ENCODE measurements at regions not wholly inside any gene's neighbourhood (a gene's known extent, or its start where the extent isn't known, plus 50 kb on each side); places are given as distances from the start of the nearest gene placed in this dataset.
A peak's percentile ranks its signal among the peaks of the same experiment; 100 is the strongest.

DNA sequence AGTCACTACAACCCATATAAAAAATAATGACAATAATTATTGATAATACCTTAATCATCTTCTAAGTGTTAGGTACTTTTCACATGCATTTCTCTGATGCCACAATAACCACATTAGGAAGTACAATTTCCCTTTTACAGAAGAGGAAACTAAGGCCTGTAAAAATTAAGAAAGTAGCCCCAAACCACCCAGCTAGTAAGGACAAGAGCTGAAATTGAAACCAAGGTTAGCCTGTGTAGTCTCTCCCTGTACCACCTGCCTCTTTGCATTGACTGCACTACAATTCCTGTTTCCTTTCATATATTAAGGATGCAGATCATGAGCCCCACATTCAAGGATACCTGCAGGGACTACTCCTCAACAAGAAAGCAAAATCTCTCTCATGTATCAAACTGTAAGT, 288.8 kb downstream of the GPATCH2 start:
- Histone ChIP-seq H3K27me3 (no peaks in the 10 kb centered on the region), H3K4me1 (replicated peaks in 1 of 2) (no peaks in the 10 kb centered on the region), H3K9me3 (replicated peaks in 1 of 3) (peaks cover 0 to 3% (median 0%) of the 10 kb centered on the region in 3 donors), H3K4me3 (no peak overlapping the region), H3K27ac (no peak overlapping the region), H3K36me3 (replicated peaks in 1 of 2) (no peaks in the 10 kb centered on the region)
- no peak for TF ChIP-seq POLR2A (IDR thresholded peaks at IDR 0.05)
- TF ChIP-seq, protein P1, sequence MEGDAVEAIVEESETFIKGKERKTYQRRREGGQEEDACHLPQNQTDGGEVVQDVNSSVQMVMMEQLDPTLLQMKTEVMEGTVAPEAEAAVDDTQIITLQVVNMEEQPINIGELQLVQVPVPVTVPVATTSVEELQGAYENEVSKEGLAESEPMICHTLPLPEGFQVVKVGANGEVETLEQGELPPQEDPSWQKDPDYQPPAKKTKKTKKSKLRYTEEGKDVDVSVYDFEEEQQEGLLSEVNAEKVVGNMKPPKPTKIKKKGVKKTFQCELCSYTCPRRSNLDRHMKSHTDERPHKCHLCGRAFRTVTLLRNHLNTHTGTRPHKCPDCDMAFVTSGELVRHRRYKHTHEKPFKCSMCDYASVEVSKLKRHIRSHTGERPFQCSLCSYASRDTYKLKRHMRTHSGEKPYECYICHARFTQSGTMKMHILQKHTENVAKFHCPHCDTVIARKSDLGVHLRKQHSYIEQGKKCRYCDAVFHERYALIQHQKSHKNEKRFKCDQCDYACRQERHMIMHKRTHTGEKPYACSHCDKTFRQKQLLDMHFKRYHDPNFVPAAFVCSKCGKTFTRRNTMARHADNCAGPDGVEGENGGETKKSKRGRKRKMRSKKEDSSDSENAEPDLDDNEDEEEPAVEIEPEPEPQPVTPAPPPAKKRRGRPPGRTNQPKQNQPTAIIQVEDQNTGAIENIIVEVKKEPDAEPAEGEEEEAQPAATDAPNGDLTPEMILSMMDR (IDR thresholded peaks at IDR 0.05) = no peak
- DNase-seq = no peak
- intact Hi-C loops (cut with DNase I) = no loop called here

DNA sequence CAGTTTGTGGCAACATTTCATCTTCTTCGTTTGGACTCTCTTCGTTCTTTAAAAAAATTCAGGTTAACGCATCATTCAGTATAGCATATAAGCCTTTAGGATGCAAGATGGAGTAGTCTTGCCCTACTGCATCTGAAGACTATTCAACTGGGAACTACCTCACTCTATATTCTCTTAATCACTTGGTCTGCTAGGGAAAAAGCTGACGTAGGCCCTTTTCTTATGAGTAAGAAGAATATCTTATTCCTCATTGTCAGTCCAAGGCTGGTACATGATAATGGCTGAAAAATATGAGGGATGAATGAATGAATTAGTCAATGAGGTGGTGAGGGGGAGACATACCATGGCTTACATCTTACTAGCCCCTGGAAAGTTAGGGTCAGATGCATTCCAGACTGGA, 294.2 kb downstream of the GPATCH2 start:
- H3K36me3 ChIP-seq (replicated peaks in 1 of 2) = no peaks in the 10 kb centered on the region
- no peak overlapping the region for H3K27ac ChIP-seq
- no peaks in the 10 kb centered on the region for H3K9me3 ChIP-seq (replicated peaks in 1 of 3)
- intact Hi-C loops (cut with DNase I) = no loop called here
- H3K4me3 ChIP-seq = no peak overlapping the region
- TF ChIP-seq, protein P1 (IDR thresholded peaks at IDR 0.05) = no peak
- no peak for TF ChIP-seq POLR2A (IDR thresholded peaks at IDR 0.05)
- H3K27me3 ChIP-seq = no peaks in the 10 kb centered on the region
- WGBS, 4 donors = 83 to 92% (median 89%) methylated on average over 4 of the region's 4 CpGs
- H3K4me1 ChIP-seq (replicated peaks in 1 of 2) = no peaks in the 10 kb centered on the region
- no peak for DNase-seq

DNA sequence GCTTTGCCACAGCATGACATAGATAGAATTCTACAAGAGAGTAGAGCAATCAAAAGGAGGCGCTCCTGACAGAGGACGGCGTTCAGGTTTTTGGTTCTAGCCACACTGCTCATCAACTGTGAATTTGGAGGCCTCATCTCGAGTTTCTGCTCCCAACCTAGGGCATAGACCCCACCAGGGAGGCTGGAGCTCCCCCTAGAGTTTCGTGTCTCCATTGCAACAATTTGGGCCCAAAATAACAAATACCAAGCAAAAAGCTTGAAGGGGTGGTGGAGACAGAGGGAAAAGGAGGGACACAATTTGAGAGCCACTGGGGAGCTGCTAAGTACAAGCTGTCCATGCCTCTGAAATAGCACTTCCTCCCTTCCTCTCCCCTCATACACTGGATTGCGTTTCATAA, 297.0 kb downstream of the GPATCH2 start:
- Histone ChIP-seq H3K4me1 (replicated peaks in 1 of 2) (no peaks in the 10 kb centered on the region), H3K9me3 (replicated peaks in 1 of 3) (no peaks in the 10 kb centered on the region), H3K27me3 (no peaks in the 10 kb centered on the region), H3K36me3 (replicated peaks in 1 of 2) (no peaks in the 10 kb centered on the region), H3K4me3 (no peak overlapping the region), H3K27ac (no peak overlapping the region)
- DNase-seq = peak in 2 of 7 donors; percentile 9 to 30
- intact Hi-C loops (cut with DNase I) = no loop called here
- WGBS, 4 donors = 50 to 55% (median 51%) methylated on average over 6 of the region's 6 CpGs
- TF ChIP-seq POLR2A (IDR thresholded peaks at IDR 0.05) = no peak
- TF ChIP-seq, protein P1 (IDR thresholded peaks at IDR 0.05) = peak in 4 of 6 experiments; percentile 15 to 44 (median 22)

DNA sequence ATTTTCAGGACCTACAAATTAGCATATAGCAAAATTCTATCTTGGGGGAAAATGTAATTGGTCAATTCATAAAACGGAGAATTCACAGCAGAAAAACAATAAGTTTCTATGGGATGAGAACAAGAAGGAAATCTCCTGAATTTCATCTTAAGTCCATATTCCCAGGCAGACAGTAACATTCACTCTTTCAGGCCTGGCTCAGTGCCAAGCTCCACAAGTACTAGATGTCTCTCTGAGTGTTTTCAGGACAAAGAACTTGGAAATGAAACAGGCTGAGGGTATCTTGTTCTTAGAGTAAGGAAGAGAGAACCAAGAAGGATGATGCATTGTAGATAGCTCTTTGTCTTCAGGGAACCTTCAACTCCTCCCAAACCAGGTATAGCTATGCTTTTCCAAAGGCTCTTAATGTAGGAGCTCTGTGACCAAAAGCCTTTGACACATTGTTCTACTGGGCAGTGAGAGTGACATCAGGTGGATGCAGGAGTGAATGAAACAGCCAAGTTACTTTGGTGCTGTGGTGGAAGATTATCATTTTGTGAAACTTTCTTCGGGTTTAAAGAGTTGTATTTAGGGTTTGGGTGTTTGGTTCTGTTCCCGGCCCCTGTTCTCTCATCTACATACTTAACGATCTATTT, 298.3 kb downstream of the GPATCH2 start:
- H3K4me3 ChIP-seq = no peak overlapping the region
- intact Hi-C loops (cut with DNase I) = no loop called here
- no peaks in the 10 kb centered on the region for H3K4me1 ChIP-seq (replicated peaks in 1 of 2)
- no peaks in the 10 kb centered on the region for H3K9me3 ChIP-seq (replicated peaks in 1 of 3)
- H3K36me3 ChIP-seq (replicated peaks in 1 of 2) = no peaks in the 10 kb centered on the region
- H3K27me3 ChIP-seq = no peaks in the 10 kb centered on the region
- H3K27ac ChIP-seq = no peak overlapping the region
- 82 to 90% (median 88%) methylated on average over 4 of the region's 4 CpGs for WGBS, 4 donors
- peak in 2 of 7 donors; percentile 5 to 20 for DNase-seq
- no peak for TF ChIP-seq POLR2A (IDR thresholded peaks at IDR 0.05)
- TF ChIP-seq, protein P1 (IDR thresholded peaks at IDR 0.05) = no peak

All from adrenal gland (tissue), 9 donors.